DOHH2 (cell line): ENCODE measurements at regions not wholly inside any gene's neighbourhood (a gene's known extent, or its start where the extent isn't known, plus 50 kb on each side); places are given as distances from the start of the nearest gene placed in this dataset.

Source experiments
- H3F3A ChIP-seq: fragments of 200-600 bp; sonication (generic), shearing (Covaris generic); 2 replicates; pipeline ENCODE4 v1.6.0; 2016; ENCODE audit warnings: antibody characterized with exemption, mild to moderate bottlenecking; ENCODE audit not compliant: control insufficient read depth, insufficient read depth
- H3K27ac ChIP-seq: fragments of 200-600 bp; sonication (generic); 2 replicates; pipeline ENCODE4 v1.5.1; 2014; ENCODE audit warnings: low read depth, mild to moderate bottlenecking, low read length, moderate library complexity
- H3K27me3 ChIP-seq: fragments of 200-600 bp; sonication (generic); 2 replicates; pipeline ENCODE4 v1.6.1; 2014; ENCODE audit warnings: mild to moderate bottlenecking, low read length, mixed read lengths; ENCODE audit not compliant: control insufficient read depth
- H3K36me3 ChIP-seq: fragments of 200-600 bp; sonication (generic); 2 replicates; pipeline ENCODE4 v1.6.1; 2014; ENCODE audit warnings: mild to moderate bottlenecking, low read length, moderate library complexity, mixed read lengths; ENCODE audit not compliant: control insufficient read depth
- H3K4me1 ChIP-seq: fragments of 200-600 bp; sonication (generic); 2 replicates; pipeline ENCODE4 v1.6.1; 2014; ENCODE audit warnings: mild to moderate bottlenecking, low read length, mixed read lengths; ENCODE audit not compliant: control insufficient read depth
- H3K4me2 ChIP-seq: fragments of 200-600 bp; sonication (generic); 2 replicates; pipeline ENCODE4 v1.6.0; 2014; ENCODE audit warnings: mild to moderate bottlenecking, low read length, moderate library complexity
- H3K4me3 ChIP-seq: fragments of 200-600 bp; sonication (generic); 2 replicates; pipeline ENCODE4 v1.5.1; 2014; ENCODE audit warnings: mild to moderate bottlenecking, low read length, mixed read lengths
- H3K79me2 ChIP-seq: fragments of 200-600 bp; sonication (generic); 2 replicates; pipeline ENCODE4 v1.6.1; 2014; ENCODE audit warnings: mild to moderate bottlenecking, low read length, mixed read lengths; ENCODE audit not compliant: control insufficient read depth
- H3K9me2 ChIP-seq: fragments of 200-600 bp; sonication (generic); replicated peaks from 2 replicates; pipeline ENCODE4 v1.6.1; 2014; ENCODE audit warnings: mild to moderate bottlenecking, low read length, mixed read lengths; ENCODE audit not compliant: control insufficient read depth
- H3K9me3 ChIP-seq: fragments of 200-600 bp; sonication (generic); 2 replicates; pipeline ENCODE4 v1.6.1; 2014; ENCODE audit warnings: antibody characterized with exemption, low read length, mixed read lengths; ENCODE audit not compliant: control insufficient read depth, insufficient read depth
- H4K20me1 ChIP-seq: fragments of 200-600 bp; sonication (generic); 2 replicates; pipeline ENCODE4 v1.6.0; 2014; ENCODE audit warnings: low read depth, mild to moderate bottlenecking, antibody characterized with exemption, low read length, moderate library complexity; ENCODE audit not compliant: control insufficient read depth, insufficient read depth
- CTCF ChIP-seq: fragments of 200-600 bp; sonication (generic); IDR thresholded peaks from one replicate; pipeline ENCODE4 v1.5.1; 2014; ENCODE audit warnings: antibody characterized with exemption, mild to moderate bottlenecking, low read depth, low read length; ENCODE audit not compliant: poor library complexity, severe bottlenecking
- EZH2phosphoT487 ChIP-seq: fragments of 200-600 bp; sonication (generic); IDR thresholded peaks from 2 replicates; pipeline ENCODE4 v1.6.1; 2017; ENCODE audit warnings: borderline replicate concordance, mild to moderate bottlenecking, antibody characterized with exemption, low read length, moderate library complexity, mixed read lengths

DNA sequence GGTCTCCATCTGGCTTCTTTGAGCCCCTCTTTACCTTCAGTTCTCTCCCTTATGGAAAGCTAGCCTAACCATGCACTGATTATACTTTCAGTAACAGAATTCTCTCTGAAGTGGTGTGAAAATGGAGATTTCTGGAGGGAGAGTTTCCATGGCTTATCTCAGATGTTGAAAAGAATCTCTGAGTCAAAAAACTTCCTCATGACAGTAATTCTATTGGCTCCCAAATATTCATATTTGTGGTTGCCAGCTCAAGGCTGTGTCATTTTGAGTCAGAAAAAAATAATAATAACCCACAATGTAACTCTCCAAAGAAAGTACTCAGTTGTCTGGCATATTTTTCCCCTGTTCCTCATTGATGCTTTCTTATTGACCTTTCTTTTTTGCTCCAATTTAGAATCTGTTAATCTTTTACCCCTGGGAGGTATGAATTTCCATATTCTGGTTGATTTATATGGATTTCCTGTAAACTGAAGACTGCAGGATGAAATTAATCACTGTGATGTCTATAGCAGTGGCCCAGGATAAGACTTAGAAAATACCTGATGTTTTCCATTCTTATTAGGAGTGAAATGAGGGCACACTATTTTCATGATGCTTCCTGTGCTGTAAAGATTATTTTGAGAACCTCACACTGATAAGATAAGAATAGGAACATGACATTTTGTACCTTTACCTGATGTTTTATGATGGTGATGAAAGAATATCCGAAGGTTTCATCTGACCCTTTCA is 149.5 kb upstream of the EPHA3 start:
- TF ChIP-seq EZH2phosphoT487 (no peak), CTCF (no peak)
- H3K27ac ChIP-seq: no peak overlapping the region
- H3K9me2 ChIP-seq: no peaks in the 10 kb centered on the region
- H3K4me2 ChIP-seq: no peak overlapping the region
- H3K9me3 ChIP-seq: no peaks in the 10 kb centered on the region
- H3K36me3 ChIP-seq: no peaks in the 10 kb centered on the region
- H3K4me1 ChIP-seq: no peaks in the 10 kb centered on the region
- no peak overlapping the region for H3K4me3 ChIP-seq
- no peaks in the 10 kb centered on the region for H4K20me1 ChIP-seq
- H3K79me2 ChIP-seq: no peaks in the 10 kb centered on the region
- H3K27me3 ChIP-seq: no peaks in the 10 kb centered on the region
- H3F3A ChIP-seq: no peaks in the 10 kb centered on the region

GRCh38 chr3:88960019-88960418 is 147.4 kb upstream of the EPHA3 start:
- no peaks in the 10 kb centered on the region for H3K27me3 ChIP-seq
- H4K20me1 ChIP-seq: no peaks in the 10 kb centered on the region
- TF ChIP-seq EZH2phosphoT487 (no peak), CTCF (no peak)
- H3K4me1 ChIP-seq: no peaks in the 10 kb centered on the region
- no peaks in the 10 kb centered on the region for H3K9me2 ChIP-seq
- no peak overlapping the region for H3K27ac ChIP-seq
- no peak overlapping the region for H3K4me2 ChIP-seq
- H3K36me3 ChIP-seq: no peaks in the 10 kb centered on the region
- H3F3A ChIP-seq: no peaks in the 10 kb centered on the region
- H3K4me3 ChIP-seq: no peak overlapping the region
- H3K79me2 ChIP-seq: no peaks in the 10 kb centered on the region
- no peaks in the 10 kb centered on the region for H3K9me3 ChIP-seq

DNA sequence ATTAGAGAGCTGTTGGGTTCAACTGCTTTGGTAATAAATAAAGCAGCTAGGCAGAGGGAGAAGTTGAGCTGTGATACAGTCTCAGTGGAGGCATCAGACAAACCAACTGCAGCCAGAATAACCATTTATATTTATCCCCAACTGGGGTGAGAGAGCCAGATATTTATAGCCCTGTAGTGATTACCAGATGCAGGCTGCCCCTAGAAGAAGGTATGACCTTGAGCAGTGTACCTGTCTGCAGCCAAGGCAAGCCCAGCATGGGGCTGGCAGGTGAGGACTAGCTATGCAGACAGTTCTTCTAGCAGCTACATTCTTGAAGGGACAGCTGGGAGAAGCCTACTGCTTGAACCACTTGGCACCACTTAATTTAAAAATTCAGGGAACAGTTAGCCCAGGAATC is 144.4 kb upstream of the EPHA3 start:
- H3K27ac ChIP-seq: no peak overlapping the region
- no peaks in the 10 kb centered on the region for H3K27me3 ChIP-seq
- no peaks in the 10 kb centered on the region for H3K9me3 ChIP-seq
- no peaks in the 10 kb centered on the region for H4K20me1 ChIP-seq
- H3K4me1 ChIP-seq: no peaks in the 10 kb centered on the region
- no peaks in the 10 kb centered on the region for H3K79me2 ChIP-seq
- H3K4me3 ChIP-seq: no peak overlapping the region
- no peaks in the 10 kb centered on the region for H3K9me2 ChIP-seq
- H3F3A ChIP-seq: no peaks in the 10 kb centered on the region
- H3K36me3 ChIP-seq: no peaks in the 10 kb centered on the region
- TF ChIP-seq CTCF (no peak), EZH2phosphoT487 (no peak)
- H3K4me2 ChIP-seq: no peak overlapping the region
